G401 (cell line): ENCODE measurements at regions not wholly inside any gene's neighbourhood (a gene's known extent, or its start where the extent isn't known, plus 50 kb on each side); places are given as distances from the start of the nearest gene placed in this dataset.
A peak's percentile ranks its signal among the peaks of the same experiment; 100 is the strongest.
"Not testable (repeated sequence)": the region's sequence is repeated elsewhere in the genome, so short reads cannot be mapped to it uniquely, and the experiment has no call there.

Experiments used
- DNase-seq: peaks from one replicate; pipeline ENCODE4 v3.0.0-alpha.2; 2015; ENCODE audit warnings: low spot score
- in situ Hi-C: cut with HindIII; loops from 2 replicates; pipeline ENCODE4 v1.10.0; 2016; ENCODE audit warnings: low sequenced_read_pairs, mixed read lengths

GRCh38 chr9:3675946-3676345, 150.1 kb upstream of the RFX3 start:
- DNase-seq = no peak
- in situ Hi-C loops = no loop called here

DNA sequence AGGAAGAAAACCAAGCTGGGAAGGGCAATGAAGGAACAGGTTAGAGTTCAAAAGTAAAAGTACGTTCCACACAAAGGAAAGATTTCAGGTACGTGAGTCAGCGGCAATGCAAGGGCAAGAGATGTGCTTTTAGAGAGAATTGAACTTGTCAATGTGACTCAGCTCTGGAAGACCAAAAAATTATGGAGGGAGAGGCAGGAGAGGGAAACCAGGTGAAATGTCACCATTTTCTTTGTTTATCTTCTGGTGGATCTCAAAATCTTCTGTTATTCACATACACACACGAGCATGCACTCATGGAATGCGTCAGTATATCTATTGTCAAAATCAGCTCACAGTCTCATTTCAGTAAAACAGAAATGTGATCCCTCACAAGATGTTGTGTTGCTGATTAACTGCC, 148.8 kb upstream of the RFX3 start:
- DNase-seq = no peak
- in situ Hi-C loops = no loop called here

GRCh38 chr9:3672399-3672798, 146.6 kb upstream of the RFX3 start:
- in situ Hi-C loops = no loop called here
- no peak for DNase-seq

GRCh38 chr9:3664044-3664443, 138.2 kb upstream of the RFX3 start:
- in situ Hi-C loops = no loop called here
- DNase-seq = no peak

- in situ Hi-C loops = no loop called here
- no peak for DNase-seq
These were observed 136.9 kb upstream of the RFX3 start for GRCh38 chr9:3662671-3663070.

GRCh38 chr9:3660936-3661335, 135.1 kb upstream of the RFX3 start:
- in situ Hi-C loops = no loop called here
- DNase-seq = no peak

- in situ Hi-C loops = no loop called here
- DNase-seq = no peak
These were observed 133.8 kb upstream of the RFX3 start for GRCh38 chr9:3659647-3660046.

DNA sequence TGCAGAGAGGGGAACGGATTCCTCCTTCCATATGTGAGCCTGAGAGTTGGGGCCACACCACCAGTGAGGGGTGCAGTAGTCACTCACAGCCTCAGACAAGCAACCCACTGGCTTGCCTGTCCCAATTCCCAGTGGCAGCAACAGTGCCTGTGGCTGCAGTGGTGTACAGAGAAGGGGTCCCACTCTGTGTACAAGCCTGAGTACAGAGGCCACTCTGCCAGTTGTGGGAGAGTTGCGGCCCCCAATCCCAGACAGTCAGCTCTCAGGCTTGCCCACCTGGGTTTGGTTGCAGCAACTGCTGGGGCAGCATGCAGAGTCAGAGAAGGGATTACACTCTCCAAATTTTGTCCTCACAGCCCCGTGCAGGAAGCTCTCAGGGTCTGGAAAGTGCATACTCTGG, 133.2 kb upstream of the RFX3 start:
- in situ Hi-C loops = no loop called here
- DNase-seq = no peak

DNA sequence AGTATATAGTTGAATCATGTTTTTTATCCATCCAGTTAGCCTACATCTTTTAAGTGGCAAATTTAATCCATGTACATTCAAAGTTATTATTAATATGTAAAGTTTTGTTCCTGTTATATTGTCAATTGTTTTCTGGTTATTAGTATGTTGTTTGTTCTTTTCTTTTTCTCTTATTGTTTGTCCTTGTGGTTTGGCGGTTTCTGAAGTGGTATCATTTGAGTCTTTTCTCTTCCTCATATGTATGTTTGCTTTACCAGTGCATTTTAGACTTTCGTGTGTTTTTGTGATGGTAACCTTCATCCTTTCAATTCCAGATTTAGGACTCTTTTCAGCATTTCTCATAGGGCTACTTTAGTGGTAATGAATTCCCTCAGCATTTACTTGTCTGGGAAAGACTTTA, 130.4 kb upstream of the RFX3 start:
- DNase-seq = no peak
- in situ Hi-C loops = no loop called here

- DNase-seq = no peak
- in situ Hi-C loops = no loop called here
These were observed 125.3 kb upstream of the RFX3 start for GRCh38 chr9:3650994-3651622.

DNA sequence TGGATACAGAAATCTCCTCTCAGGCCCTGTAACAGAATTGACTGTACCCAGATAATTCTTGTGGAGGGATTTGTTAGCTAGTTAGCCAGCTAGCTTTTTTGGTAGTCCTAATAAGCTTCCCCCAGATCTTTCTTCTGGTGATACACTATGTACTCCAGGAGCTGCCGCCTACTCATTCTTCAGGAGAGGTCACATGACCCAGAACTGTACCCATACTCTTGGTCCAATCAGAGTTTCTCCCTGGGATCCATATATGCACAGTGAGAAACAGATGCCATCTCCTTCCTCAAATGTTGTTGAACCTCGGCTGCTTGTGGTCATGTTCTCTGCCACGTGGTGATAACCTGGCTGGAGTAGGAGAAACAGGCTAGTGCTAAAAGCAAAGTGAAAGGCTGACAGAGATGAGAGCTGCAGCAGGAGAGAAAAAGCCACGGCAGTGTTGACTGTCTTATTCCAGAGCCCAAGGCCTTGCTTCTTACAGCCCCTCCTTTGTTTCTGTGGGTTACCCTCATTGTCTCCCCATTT, 123.0 kb upstream of the RFX3 start:
- in situ Hi-C loops = no loop called here
- no peak for DNase-seq

GRCh38 chr9:3648266-3648665, 122.5 kb upstream of the RFX3 start:
- in situ Hi-C loops = no loop called here
- no peak for DNase-seq

GRCh38 chr9:3647652-3648051, 121.9 kb upstream of the RFX3 start:
- DNase-seq = no peak
- in situ Hi-C loops = no loop called here

GRCh38 chr9:3646226-3646625, 120.4 kb upstream of the RFX3 start:
- in situ Hi-C loops = no loop called here
- peak; percentile 88 for DNase-seq

DNA sequence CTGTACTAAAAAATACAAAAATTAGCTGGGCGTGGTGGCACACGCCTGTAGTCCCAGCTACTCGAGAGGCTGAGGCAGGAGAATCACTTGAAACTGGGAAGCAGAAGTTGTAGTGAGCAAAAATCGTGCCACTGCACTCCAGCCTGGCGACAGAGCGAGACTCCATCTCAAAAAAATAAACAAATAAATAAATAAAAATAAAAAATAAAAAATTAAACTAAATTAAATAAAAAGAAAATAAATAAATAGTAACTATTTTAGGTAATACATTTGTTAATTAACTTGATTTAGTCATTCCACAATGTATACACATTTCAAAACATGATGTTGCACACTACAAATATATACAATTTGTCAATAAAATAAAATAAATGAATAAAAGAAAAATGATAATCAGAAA, 116.3 kb upstream of the RFX3 start:
- DNase-seq, in situ Hi-C loops: not testable (repeated sequence)

DNA sequence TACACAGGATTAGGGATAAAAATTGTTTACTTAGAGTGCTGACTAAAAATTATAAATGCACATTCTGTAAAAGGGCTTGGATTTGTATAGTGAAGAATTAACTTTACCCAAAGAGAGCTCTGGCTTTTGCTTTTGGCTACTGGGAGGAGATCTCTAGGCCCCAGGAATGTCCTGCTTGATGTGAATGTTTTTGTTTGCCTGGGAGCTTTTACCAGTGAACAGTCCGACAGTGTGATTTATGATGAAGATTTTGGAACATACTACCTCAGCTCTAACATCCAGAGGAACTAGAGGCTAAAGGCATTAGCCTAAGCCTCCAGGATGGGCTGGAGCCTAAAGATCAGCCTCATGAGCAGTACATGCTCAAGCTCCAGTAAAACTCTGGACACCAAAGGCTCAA, 103.7 kb upstream of the RFX3 start:
- no peak for DNase-seq
- in situ Hi-C loops = no loop called here

- in situ Hi-C loops = no loop called here
- no peak for DNase-seq
These were observed 102.4 kb upstream of the RFX3 start for GRCh38 chr9:3628239-3628638.

DNA sequence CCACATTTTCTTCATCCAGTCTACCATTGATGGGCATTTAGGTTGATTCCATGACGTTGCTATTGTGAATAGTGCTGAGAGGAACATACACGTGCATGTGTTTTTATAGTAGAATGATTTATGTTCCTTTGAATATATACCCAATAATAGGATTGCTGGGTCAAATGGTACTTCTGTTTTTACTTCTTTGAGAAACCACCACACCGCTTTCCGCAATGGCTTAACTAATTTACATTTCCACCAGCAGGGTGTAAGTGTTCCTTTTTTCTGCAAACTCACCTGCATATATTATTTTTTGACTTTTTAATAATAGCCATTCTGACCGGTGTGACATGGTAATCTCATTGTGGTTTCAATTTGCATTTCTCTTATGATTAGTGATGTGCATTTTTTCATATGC, 82.2 kb upstream of the RFX3 start:
- no peak for DNase-seq

DNA sequence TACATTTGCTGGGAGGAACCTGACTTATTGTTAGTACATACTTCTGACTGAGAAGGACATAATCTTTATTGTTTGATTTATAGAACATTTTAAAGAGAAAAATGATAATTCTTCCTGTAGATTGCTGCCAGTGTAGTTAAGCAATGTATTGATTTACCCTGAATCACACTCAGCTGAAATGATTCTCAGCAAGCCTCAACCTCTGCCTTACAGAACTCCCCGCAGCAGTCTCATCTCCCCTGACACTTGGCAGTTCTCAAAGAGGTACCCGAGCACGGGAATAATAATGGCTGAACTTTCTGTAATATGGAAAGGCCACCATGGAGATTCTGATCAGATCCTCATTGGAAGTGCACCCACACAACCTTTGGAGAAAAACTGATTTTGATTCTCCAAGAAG, 74.9 kb upstream of the RFX3 start:
- in situ Hi-C loops = no loop called here
- DNase-seq = no peak

More for the DNA sequence above, 82.2 kb upstream of the RFX3 start:
- in situ Hi-C loops = no loop called here

DNA sequence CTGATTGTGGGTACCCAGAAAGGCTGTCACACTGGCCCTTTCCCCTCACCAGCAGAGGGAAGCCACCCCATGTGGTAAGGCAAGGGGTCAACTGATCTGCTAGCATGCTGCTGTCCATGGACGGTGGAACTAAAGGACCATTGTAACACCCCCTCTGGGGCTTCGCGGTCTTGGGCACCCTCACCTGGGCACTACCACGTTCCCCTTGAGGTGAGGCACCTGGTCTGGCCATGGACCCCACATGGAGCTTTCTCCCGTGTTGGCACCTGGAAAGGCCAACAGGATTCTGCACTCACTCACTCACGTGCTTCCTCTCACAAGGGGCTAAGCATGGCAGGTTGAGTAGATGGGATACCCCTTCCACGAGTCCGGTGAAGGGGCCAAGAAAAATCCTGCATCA, 72.0 kb upstream of the RFX3 start:
- in situ Hi-C loops = no loop called here
- DNase-seq = no peak

DNA sequence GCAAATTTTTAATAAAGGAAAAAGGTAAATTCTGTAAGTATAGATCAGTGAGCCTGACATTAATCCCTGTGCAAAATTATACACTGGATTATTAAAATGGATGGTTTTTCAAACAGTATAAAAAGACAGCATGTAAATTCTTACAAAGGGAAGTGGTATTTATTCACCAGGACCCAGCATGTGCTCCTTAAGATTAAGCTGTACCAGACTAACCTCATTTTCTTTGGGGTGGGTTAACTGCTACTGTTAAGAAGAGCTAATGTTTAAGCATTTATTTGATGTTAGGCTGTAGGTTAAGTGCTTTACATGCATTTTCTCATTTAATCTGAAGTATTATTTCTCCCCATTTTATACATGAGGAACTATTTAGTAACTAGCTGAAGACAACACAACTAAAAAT, 60.3 kb upstream of the RFX3 start:
- in situ Hi-C loops = no loop called here
- DNase-seq = no peak

DNA sequence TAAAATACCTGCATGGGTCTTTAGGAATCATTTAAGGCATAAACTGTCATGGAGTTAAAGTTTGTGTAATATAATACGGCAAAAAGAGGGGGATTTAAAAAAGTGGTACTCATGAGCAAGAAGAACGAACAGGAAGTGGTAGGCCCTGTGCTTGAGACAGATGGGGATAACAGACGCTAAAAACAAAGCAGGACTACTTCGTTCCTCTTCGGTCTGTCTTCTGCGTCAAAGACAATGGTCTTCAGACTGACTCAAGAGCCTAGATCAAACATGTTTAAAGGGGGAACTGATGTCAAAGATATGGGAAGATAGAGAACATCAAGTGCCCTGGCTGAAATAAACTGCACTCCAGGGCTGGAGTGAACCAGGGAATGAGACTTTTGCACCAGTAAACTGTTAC, 59.8 kb upstream of the RFX3 start:
- DNase-seq = no peak
- in situ Hi-C loops = no loop called here
